ENCODE measurements at regions not wholly inside any gene's neighbourhood (a gene's known extent, or its start where the extent isn't known, plus 50 kb on each side); places are given as distances from the start of the nearest gene placed in this dataset.

DNA sequence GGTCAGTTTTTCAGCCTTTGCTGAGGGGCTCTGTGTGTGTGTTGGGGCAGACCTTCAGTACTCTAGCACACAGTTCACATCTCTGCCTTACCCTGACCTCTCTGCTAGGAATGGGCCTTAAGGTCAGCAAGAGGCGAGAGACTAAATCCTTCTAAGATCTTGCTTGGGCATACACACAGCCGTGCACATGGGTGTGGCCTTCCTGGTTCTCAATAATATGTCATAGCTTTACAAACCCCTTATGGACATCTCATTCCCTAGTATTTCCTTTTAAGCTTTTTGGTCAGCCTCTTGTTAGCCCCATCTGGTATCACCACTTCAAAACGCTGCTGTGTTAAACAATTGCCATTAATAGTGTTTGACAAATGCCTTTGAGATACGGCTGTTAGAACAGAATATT lies 69.4 kb upstream of the SPATA13 start:
- no peaks in the 10 kb centered on the region for H3K4me1 Mint-ChIP-seq (ENCODE audit: low read depth)
- ChIA-PET POLR2A (no interaction called here), CTCF (interaction anchor here (0.8 to 1.9 kb wide), 3 partner anchors 37 to 139 kb away, joined by 3 to 5 read pairs (median 3); no protein-coding TSS in a partner anchor)
- H3K9me3 Mint-ChIP-seq (ENCODE audit: insufficient read depth), result no peaks in the 10 kb centered on the region
- no peak overlapping the region for H3K27ac Mint-ChIP-seq
- H3K27me3 Mint-ChIP-seq (ENCODE audit: low read depth), result peaks cover 5% of the 10 kb centered on the region
- DNase-seq, result no peak
- no peak overlapping the region for H3K4me3 Mint-ChIP-seq
- ATAC-seq, result no peak
- H3K36me3 Mint-ChIP-seq (ENCODE audit: low read depth), result no peaks in the 10 kb centered on the region

- Mint-ChIP-seq H3K4me1 (ENCODE audit: low read depth) (peaks cover 7% of the 10 kb centered on the region), H3K36me3 (ENCODE audit: low read depth) (no peaks in the 10 kb centered on the region), H3K27ac (no peak overlapping the region), H3K27me3 (ENCODE audit: low read depth) (no peaks in the 10 kb centered on the region), H3K4me3 (no peak overlapping the region), H3K9me3 (ENCODE audit: insufficient read depth) (no peaks in the 10 kb centered on the region)
- ChIA-PET CTCF (no interaction called here), POLR2A (no interaction called here)
- no peak for DNase-seq
- ATAC-seq, result no peak
Measured at GRCh38 chr13:24092108-24092507, 68.4 kb upstream of the SPATA13 start.

DNA sequence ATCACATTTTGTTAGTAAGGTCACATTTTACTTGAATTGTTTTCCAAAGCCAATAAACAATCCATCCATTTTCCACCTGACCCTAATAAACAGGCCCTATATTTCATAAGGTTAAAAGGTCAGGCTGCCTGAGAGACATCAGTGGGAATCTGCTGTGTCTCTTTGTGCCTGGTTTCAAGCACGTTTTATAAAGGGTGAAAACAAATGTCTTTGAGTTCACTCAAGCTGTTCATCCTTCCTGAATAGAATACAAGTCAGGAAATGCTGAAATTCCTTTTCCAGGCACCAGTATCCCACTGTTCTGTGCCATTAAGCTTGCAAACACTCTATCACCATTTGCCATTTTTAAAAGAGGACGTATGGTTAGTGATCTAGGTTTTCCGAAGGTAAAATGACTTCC lies 67.5 kb upstream of the SPATA13 start:
- POLR2A ChIA-PET, result no interaction called here
- H3K27ac Mint-ChIP-seq, result no peak overlapping the region
- CTCF ChIA-PET, result no interaction called here
- no peaks in the 10 kb centered on the region for H3K27me3 Mint-ChIP-seq (ENCODE audit: low read depth)
- no peaks in the 10 kb centered on the region for H3K9me3 Mint-ChIP-seq (ENCODE audit: insufficient read depth)
- no peak overlapping the region for H3K4me3 Mint-ChIP-seq
- ATAC-seq (no peak), DNase-seq (no peak)
- peaks cover 17% of the 10 kb centered on the region for H3K4me1 Mint-ChIP-seq (ENCODE audit: low read depth)
- H3K36me3 Mint-ChIP-seq (ENCODE audit: low read depth), result no peaks in the 10 kb centered on the region

GRCh38 chr13:24096659-24097058 lies 63.9 kb upstream of the SPATA13 start:
- H3K27ac Mint-ChIP-seq, result peak overlapping the region; percentile 74
- peaks cover 15% of the 10 kb centered on the region for H3K27me3 Mint-ChIP-seq (ENCODE audit: low read depth)
- ATAC-seq, result no peak
- no peak for DNase-seq
- CTCF ChIA-PET, result interaction anchor here (0.8 to 1.6 kb wide), 8 partner anchors 25 to 132 kb away, joined by 3 to 9 read pairs (median 4); partner anchors contain the start of gene SPATA13
- no peak overlapping the region for H3K4me3 Mint-ChIP-seq
- H3K4me1 Mint-ChIP-seq (ENCODE audit: low read depth), result peaks cover 17% of the 10 kb centered on the region
- POLR2A ChIA-PET, result interaction anchor here (1.2 to 1.4 kb wide), 2 partner anchors 16 to 31 kb away, joined by 4 to 6 read pairs; no protein-coding TSS in a partner anchor
- no peaks in the 10 kb centered on the region for H3K36me3 Mint-ChIP-seq (ENCODE audit: low read depth)
- H3K9me3 Mint-ChIP-seq (ENCODE audit: insufficient read depth), result no peaks in the 10 kb centered on the region

GRCh38 chr13:24097064-24097463 lies 63.5 kb upstream of the SPATA13 start:
- peak; percentile 39 for DNase-seq
- Mint-ChIP-seq H3K27ac (peak overlapping the region; percentile 74), H3K4me1 (ENCODE audit: low read depth) (peaks cover 17% of the 10 kb centered on the region), H3K27me3 (ENCODE audit: low read depth) (peaks cover 19% of the 10 kb centered on the region), H3K4me3 (peak overlapping the region; percentile 27), H3K36me3 (ENCODE audit: low read depth) (no peaks in the 10 kb centered on the region), H3K9me3 (ENCODE audit: insufficient read depth) (no peaks in the 10 kb centered on the region)
- POLR2A ChIA-PET, result interaction anchor here (1.2 to 1.4 kb wide), 2 partner anchors 15 to 30 kb away, joined by 4 to 6 read pairs; no protein-coding TSS in a partner anchor
- peak; percentile 66 for ATAC-seq
- CTCF ChIA-PET, result interaction anchor here (0.8 to 1.6 kb wide), 8 partner anchors 25 to 132 kb away, joined by 3 to 9 read pairs (median 4); partner anchors contain the start of gene SPATA13

DNA sequence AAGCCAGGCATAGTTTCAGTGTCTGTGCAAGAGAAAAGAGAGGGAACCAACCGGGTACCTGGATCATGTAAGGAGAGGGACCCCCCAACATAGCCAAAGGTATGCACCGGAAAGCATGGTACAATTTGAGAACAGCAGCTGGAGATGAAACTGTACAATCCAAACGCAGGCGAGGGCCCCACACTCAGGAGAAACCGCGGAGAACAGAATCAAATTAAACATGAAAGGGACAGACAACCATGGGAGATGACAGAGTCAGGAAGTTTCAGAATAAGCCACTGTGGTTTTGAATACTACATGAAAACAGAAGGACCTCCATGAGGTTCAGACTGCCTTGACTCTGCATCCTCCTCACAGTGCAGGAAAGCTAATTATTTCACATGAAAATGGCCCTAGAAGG lies 62.9 kb upstream of the SPATA13 start:
- no peaks in the 10 kb centered on the region for H3K9me3 Mint-ChIP-seq (ENCODE audit: insufficient read depth)
- H3K4me3 Mint-ChIP-seq, result peak overlapping the region; percentile 27
- ChIA-PET CTCF (interaction anchor here (1.0 to 1.6 kb wide), 6 partner anchors 29 to 131 kb away, joined by 3 to 9 read pairs (median 4); partner anchors contain the start of gene SPATA13), POLR2A (interaction anchor here (0.6 to 1.4 kb wide), 3 partner anchors 15 to 860 kb away, joined by 3 to 6 read pairs (median 4); no protein-coding TSS in a partner anchor)
- peaks cover 20% of the 10 kb centered on the region for H3K27me3 Mint-ChIP-seq (ENCODE audit: low read depth)
- peaks cover 17% of the 10 kb centered on the region for H3K4me1 Mint-ChIP-seq (ENCODE audit: low read depth)
- ATAC-seq (peak; percentile 77), DNase-seq (peak; percentile 34)
- peak overlapping the region; percentile 74 for H3K27ac Mint-ChIP-seq
- H3K36me3 Mint-ChIP-seq (ENCODE audit: low read depth), result no peaks in the 10 kb centered on the region

DNA sequence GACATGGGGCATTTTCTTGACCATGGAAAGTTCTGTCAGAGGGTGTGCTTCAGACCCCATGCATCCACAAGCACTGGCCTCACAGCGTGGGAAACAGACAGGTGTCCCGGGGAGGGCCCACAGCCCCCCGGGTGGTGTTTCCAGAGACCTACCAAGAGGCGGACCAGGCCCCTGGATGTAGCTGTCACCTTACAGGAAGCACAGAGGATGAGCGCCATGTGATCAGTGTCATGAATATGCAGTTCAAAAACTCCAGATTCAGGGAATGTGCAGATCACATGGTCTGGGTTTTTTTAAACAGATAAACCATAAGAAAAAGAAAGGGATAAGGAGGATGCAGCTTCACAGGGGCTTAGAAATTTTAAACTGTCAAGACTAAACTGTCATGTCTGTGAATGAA lies 61.0 kb upstream of the SPATA13 start:
- ChIA-PET POLR2A (no interaction called here), CTCF (interaction anchor here (0.9 to 1.3 kb wide), 2 partner anchors 27 to 129 kb away, joined by 4 read pairs; no protein-coding TSS in a partner anchor)
- H3K27me3 Mint-ChIP-seq (ENCODE audit: low read depth), result peaks cover 20% of the 10 kb centered on the region
- H3K9me3 Mint-ChIP-seq (ENCODE audit: insufficient read depth), result no peaks in the 10 kb centered on the region
- H3K27ac Mint-ChIP-seq, result no peak overlapping the region
- H3K36me3 Mint-ChIP-seq (ENCODE audit: low read depth), result no peaks in the 10 kb centered on the region
- ATAC-seq (no peak), DNase-seq (no peak)
- peaks cover 17% of the 10 kb centered on the region for H3K4me1 Mint-ChIP-seq (ENCODE audit: low read depth)
- H3K4me3 Mint-ChIP-seq, result no peak overlapping the region

- DNase-seq, result no peak
- H3K4me1 Mint-ChIP-seq (ENCODE audit: low read depth), result peaks cover 17% of the 10 kb centered on the region
- H3K27ac Mint-ChIP-seq, result no peak overlapping the region
- H3K36me3 Mint-ChIP-seq (ENCODE audit: low read depth), result no peaks in the 10 kb centered on the region
- H3K4me3 Mint-ChIP-seq, result no peak overlapping the region
- no peak for ATAC-seq
- no peaks in the 10 kb centered on the region for H3K9me3 Mint-ChIP-seq (ENCODE audit: insufficient read depth)
- H3K27me3 Mint-ChIP-seq (ENCODE audit: low read depth), result peaks cover 24% of the 10 kb centered on the region
- POLR2A ChIA-PET, result no interaction called here
- CTCF ChIA-PET, result interaction anchor here (0.9 to 1.3 kb wide), 2 partner anchors 27 to 128 kb away, joined by 4 read pairs; no protein-coding TSS in a partner anchor
Measured at GRCh38 chr13:24100188-24100587, 60.3 kb upstream of the SPATA13 start.

GRCh38 chr13:24103782-24104372 lies 56.6 kb upstream of the SPATA13 start:
- Mint-ChIP-seq H3K4me1 (ENCODE audit: low read depth) (no peaks in the 10 kb centered on the region), H3K27me3 (ENCODE audit: low read depth) (peaks cover 24% of the 10 kb centered on the region), H3K9me3 (ENCODE audit: insufficient read depth) (no peaks in the 10 kb centered on the region), H3K27ac (no peak overlapping the region), H3K36me3 (ENCODE audit: low read depth) (no peaks in the 10 kb centered on the region), H3K4me3 (no peak overlapping the region)
- no peak for DNase-seq
- POLR2A ChIA-PET, result no interaction called here
- CTCF ChIA-PET, result interaction anchor here (0.6 to 0.9 kb wide), 2 partner anchors 16 to 178 kb away, joined by 3 read pairs; no protein-coding TSS in a partner anchor
- ATAC-seq, result no peak

DNA sequence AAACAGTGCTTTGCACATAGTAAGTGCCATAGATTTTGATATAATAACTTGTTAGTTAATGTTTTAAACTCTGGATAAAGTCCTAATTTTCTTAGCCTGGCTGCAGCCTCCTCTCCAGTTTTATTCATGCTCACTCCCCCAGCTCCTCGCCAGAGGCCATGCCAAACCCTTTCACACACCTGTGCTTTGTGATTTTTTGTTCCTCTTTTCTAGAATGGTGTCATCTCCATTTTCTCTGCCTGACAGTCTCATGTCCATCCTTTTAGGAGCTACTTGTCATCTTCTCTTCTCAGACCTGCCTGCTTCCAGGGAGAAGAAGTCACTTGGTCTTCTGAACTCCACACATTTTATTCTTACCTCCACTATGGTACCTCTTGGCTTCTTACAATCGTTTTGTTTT lies 55.8 kb upstream of the SPATA13 start:
- Mint-ChIP-seq H3K4me1 (ENCODE audit: low read depth) (no peaks in the 10 kb centered on the region), H3K27me3 (ENCODE audit: low read depth) (peaks cover 22% of the 10 kb centered on the region), H3K36me3 (ENCODE audit: low read depth) (no peaks in the 10 kb centered on the region), H3K4me3 (no peak overlapping the region), H3K9me3 (ENCODE audit: insufficient read depth) (no peaks in the 10 kb centered on the region), H3K27ac (no peak overlapping the region)
- ATAC-seq (no peak), DNase-seq (no peak)
- ChIA-PET CTCF (interaction anchor here (0.6 to 2.3 kb wide), 4 partner anchors 15 to 179 kb away, joined by 3 to 7 read pairs (median 3); no protein-coding TSS in a partner anchor), POLR2A (no interaction called here)

- ChIA-PET POLR2A (no interaction called here), CTCF (interaction anchor here (0.8 to 2.3 kb wide), 4 partner anchors 53 to 216 kb away, joined by 3 to 7 read pairs (median 4); no protein-coding TSS in a partner anchor)
- DNase-seq, result no peak
- Mint-ChIP-seq H3K9me3 (ENCODE audit: insufficient read depth) (no peaks in the 10 kb centered on the region), H3K36me3 (ENCODE audit: low read depth) (no peaks in the 10 kb centered on the region), H3K4me1 (ENCODE audit: low read depth) (no peaks in the 10 kb centered on the region), H3K27me3 (ENCODE audit: low read depth) (peaks cover 11% of the 10 kb centered on the region), H3K4me3 (no peak overlapping the region), H3K27ac (no peak overlapping the region)
- no peak for ATAC-seq
Measured at GRCh38 chr13:24106429-24106828, 54.1 kb upstream of the SPATA13 start.

DNA sequence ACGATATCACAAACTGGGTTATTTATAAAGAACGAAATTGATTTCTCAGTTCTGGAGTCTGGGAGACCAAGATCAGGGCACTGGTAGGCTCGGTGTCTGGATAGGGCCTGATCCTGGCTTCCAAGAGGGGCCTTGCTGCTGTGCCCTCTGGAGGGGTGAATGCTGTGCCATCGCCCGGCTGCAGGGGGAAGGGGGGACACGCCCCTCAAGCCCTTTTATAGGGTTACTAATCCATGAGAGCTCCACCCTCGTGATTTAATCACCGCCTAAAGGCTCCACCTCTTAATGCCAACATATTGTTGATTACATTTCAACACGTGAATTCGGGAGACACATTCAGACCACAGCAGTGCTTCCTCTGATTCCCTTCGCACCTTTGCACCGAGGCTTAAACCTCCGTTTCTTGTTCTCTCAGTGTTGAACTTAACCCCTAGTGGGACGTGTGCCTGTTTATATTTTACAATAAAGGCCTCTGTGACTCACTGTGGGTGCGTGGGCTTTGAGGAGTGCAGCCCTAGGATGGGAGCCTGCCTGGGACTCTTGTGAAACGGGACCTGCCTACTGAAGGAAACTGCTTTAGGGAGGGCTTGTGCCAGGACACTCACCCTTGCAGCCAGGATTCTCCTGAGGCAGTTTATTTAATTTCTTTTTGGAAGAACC lies 52.4 kb upstream of the SPATA13 start:
- Mint-ChIP-seq H3K27me3 (ENCODE audit: low read depth) (peaks cover 13% of the 10 kb centered on the region), H3K4me1 (ENCODE audit: low read depth) (no peaks in the 10 kb centered on the region), H3K36me3 (ENCODE audit: low read depth) (no peaks in the 10 kb centered on the region), H3K4me3 (no peak overlapping the region), H3K9me3 (ENCODE audit: insufficient read depth) (no peaks in the 10 kb centered on the region), H3K27ac (no peak overlapping the region)
- DNase-seq (no peak), ATAC-seq (no peak)
- ChIA-PET POLR2A (no interaction called here), CTCF (no interaction called here)

Data from activated CD8-positive, alpha-beta T cell treated with anti-CD3 and anti-CD28 coated beads, Interleukin-2, amount 10 ng/mL, durations not matched to agents 7 days and 5 days (primary cell).